HG02678 (cell line): ENCODE measurements at regions not wholly inside any gene's neighbourhood (a gene's known extent, or its start where the extent isn't known, plus 50 kb on each side); places are given as distances from the start of the nearest gene placed in this dataset.
"Not testable (repeated sequence)": the region's sequence is repeated elsewhere in the genome, so short reads cannot be mapped to it uniquely, and the experiment has no call there.

ENCODE experiments used
- ATAC-seq: cut with Tn5 transposase; IDR thresholded peaks from one replicate; pipeline ENCODE4 v1.9.1; 2021; ENCODE audit warnings: mild to moderate bottlenecking, moderate library complexity; ENCODE audit not compliant: unreplicated experiment

GRCh38 chr20:4476903-4477500 lies 209.3 kb upstream of the PRNP start:
- ATAC-seq: no peak

GRCh38 chr20:4472906-4473305 lies 213.3 kb upstream of the PRNP start:
- no peak for ATAC-seq

- no peak for ATAC-seq
Measured at GRCh38 chr20:4471221-4471620, 215.0 kb upstream of the PRNP start.

- ATAC-seq: no peak
Measured at GRCh38 chr20:4470375-4470774, 215.9 kb upstream of the PRNP start.

- ATAC-seq: no peak
Measured at GRCh38 chr20:4469910-4470309, 216.3 kb upstream of the PRNP start.

GRCh38 chr20:4468114-4468513 lies 218.1 kb upstream of the PRNP start:
- ATAC-seq: no peak

- no peak for ATAC-seq
Measured at GRCh38 chr20:4465855-4466545, 216.9 kb upstream of the ADRA1D start.

GRCh38 chr20:4465212-4465611 lies 216.1 kb upstream of the ADRA1D start:
- ATAC-seq: no peak

GRCh38 chr20:4462801-4463200 lies 213.7 kb upstream of the ADRA1D start:
- ATAC-seq: not testable (repeated sequence)

GRCh38 chr20:4459081-4459480 lies 210.0 kb upstream of the ADRA1D start:
- ATAC-seq: no peak

- ATAC-seq: no peak
Measured at GRCh38 chr20:4457566-4458543, 208.8 kb upstream of the ADRA1D start.

GRCh38 chr20:4455996-4456395 lies 206.9 kb upstream of the ADRA1D start:
- no peak for ATAC-seq

GRCh38 chr20:4455301-4455701 lies 206.2 kb upstream of the ADRA1D start:
- ATAC-seq: no peak

- ATAC-seq: no peak
Measured at GRCh38 chr20:4454111-4454510, 205.0 kb upstream of the ADRA1D start.

GRCh38 chr20:4453359-4453758 lies 204.3 kb upstream of the ADRA1D start:
- ATAC-seq: no peak

GRCh38 chr20:4451487-4452081 lies 202.5 kb upstream of the ADRA1D start:
- no peak for ATAC-seq

- no peak for ATAC-seq
Measured at GRCh38 chr20:4449957-4450715, 201.0 kb upstream of the ADRA1D start.

- no peak for ATAC-seq
Measured at GRCh38 chr20:4445784-4446183, 196.7 kb upstream of the ADRA1D start.

- ATAC-seq: no peak
Measured at GRCh38 chr20:4445331-4445730, 196.2 kb upstream of the ADRA1D start.

- ATAC-seq: no peak
Measured at GRCh38 chr20:4444404-4444803, 195.3 kb upstream of the ADRA1D start.

- ATAC-seq: no peak
Measured at GRCh38 chr20:4443016-4443415, 193.9 kb upstream of the ADRA1D start.
